Fibroblast of mammary gland (primary cell): ENCODE measurements at regions not wholly inside any gene's neighbourhood (a gene's known extent, or its start where the extent isn't known, plus 50 kb on each side); places are given as distances from the start of the nearest gene placed in this dataset.

ENCODE experiments used
- DNase-seq: peaks from one replicate; pipeline ENCODE4 v3.0.0-alpha.2; 2010; ENCODE audit warnings: low read depth
- H3K4me3 ChIP-seq: 2 replicates; pipeline ENCODE4 v1.5.1; 2011; ENCODE audit warnings: low read depth, mild to moderate bottlenecking, low read length, moderate library complexity; ENCODE audit not compliant: control insufficient read depth
- CTCF ChIP-seq: conservative IDR thresholded peaks from 2 replicates; pipeline ENCODE4 v1.5.1; 2011; ENCODE audit warnings: low read depth, low read length, inconsistent platforms; ENCODE audit not compliant: control insufficient read depth, insufficient read depth

- no peak overlapping the region for H3K4me3 ChIP-seq
- no peak for DNase-seq
- no peak for TF ChIP-seq CTCF
These were observed 327.0 kb upstream of the HS6ST1 start for GRCh38 chr2:128645631-128646030.

- no peak overlapping the region for H3K4me3 ChIP-seq
- no peak for DNase-seq
- TF ChIP-seq CTCF, result no peak
These were observed 327.4 kb upstream of the HS6ST1 start for GRCh38 chr2:128646091-128646490.

GRCh38 chr2:128646691-128647090 is 328.0 kb upstream of the HS6ST1 start:
- TF ChIP-seq CTCF, result no peak
- DNase-seq, result no peak
- no peak overlapping the region for H3K4me3 ChIP-seq

- TF ChIP-seq CTCF, result no peak
- no peak overlapping the region for H3K4me3 ChIP-seq
- no peak for DNase-seq
These were observed 332.3 kb upstream of the HS6ST1 start for GRCh38 chr2:128651000-128651399.

- DNase-seq, result no peak
- H3K4me3 ChIP-seq, result no peak overlapping the region
- no peak for TF ChIP-seq CTCF
These were observed 335.7 kb upstream of the HS6ST1 start for GRCh38 chr2:128654408-128654807.

- no peak overlapping the region for H3K4me3 ChIP-seq
- DNase-seq, result no peak
- no peak for TF ChIP-seq CTCF
These were observed 342.2 kb upstream of the HS6ST1 start for GRCh38 chr2:128660836-128661235.

GRCh38 chr2:128661311-128661710 is 342.6 kb upstream of the HS6ST1 start:
- H3K4me3 ChIP-seq, result no peak overlapping the region
- TF ChIP-seq CTCF, result no peak
- DNase-seq, result no peak
